ENCODE measurements at regions not wholly inside any gene's neighbourhood (a gene's known extent, or its start where the extent isn't known, plus 50 kb on each side); places are given as distances from the start of the nearest gene placed in this dataset.
A peak's percentile ranks its signal among the peaks of the same experiment; 100 is the strongest.

GRCh38 chr22:49595465-49596078 lies 232.1 kb downstream of the BRD1 start:
- Histone ChIP-seq H3K27ac (no peak overlapping the region), H3K4me3 (no peak overlapping the region), H3K4me1 (replicated peaks in 1 of 2) (no peaks in the 10 kb centered on the region)
- WGBS, 10 experiments: 0 to 86% (median 54%) methylated on average over 1 to 6 of the region's 6 CpGs
- in situ Hi-C loops (cut with MboI; ENCODE audit: low pct_unique_long_range_greater_than_20kb in 2 of 9, low sequenced_read_pairs in 9 of 9, unreplicated experiment in 9 of 9): no loop called here
- ATAC-seq (replicated peaks in 6 of 8): no peak

DNA sequence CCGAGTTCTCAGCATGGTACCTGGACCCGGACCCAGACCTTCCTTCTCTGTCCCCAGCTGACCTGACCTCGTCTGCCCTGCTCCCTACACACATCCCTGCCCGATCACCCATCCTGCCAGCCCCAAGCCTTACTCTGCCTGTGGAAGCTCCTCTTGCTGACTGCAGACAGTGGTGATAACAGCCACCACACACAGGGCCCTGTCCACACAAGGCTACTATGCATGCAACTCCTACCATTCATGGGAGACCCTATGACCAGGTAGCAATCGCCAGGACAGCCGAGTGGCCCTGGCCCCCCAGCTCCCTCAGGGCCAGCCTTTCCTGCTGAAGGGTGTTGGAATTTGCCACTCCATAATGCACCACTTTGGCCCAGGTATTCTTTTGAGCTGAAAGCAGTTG lies 233.6 kb downstream of the BRD1 start:
- WGBS, 10 experiments: 20 to 56% (median 40%) methylated on average over 1 to 4 of the region's 6 CpGs; no CpG with 5 or more reads in 5 of the 10 experiments
- H3K4me1 ChIP-seq (replicated peaks in 1 of 2): no peaks in the 10 kb centered on the region
- no peak overlapping the region for H3K27ac ChIP-seq
- H3K4me3 ChIP-seq: no peak overlapping the region
- no peak for ATAC-seq (replicated peaks in 6 of 8)
- in situ Hi-C loops (cut with MboI; ENCODE audit: low pct_unique_long_range_greater_than_20kb in 2 of 9, low sequenced_read_pairs in 9 of 9, unreplicated experiment in 9 of 9): no loop called here

GRCh38 chr22:49593509-49593908 lies 234.2 kb downstream of the BRD1 start:
- H3K4me3 ChIP-seq: no peak overlapping the region
- no peaks in the 10 kb centered on the region for H3K4me1 ChIP-seq (replicated peaks in 1 of 2)
- no peak overlapping the region for H3K27ac ChIP-seq
- in situ Hi-C loops (cut with MboI; ENCODE audit: low pct_unique_long_range_greater_than_20kb in 2 of 9, low sequenced_read_pairs in 9 of 9, unreplicated experiment in 9 of 9): no loop called here
- WGBS, 10 experiments: 80 to 100% (median 90%) methylated on average over 1 to 2 of the region's 7 CpGs; no CpG with 5 or more reads in 7 of the 10 experiments
- no peak for ATAC-seq (replicated peaks in 6 of 8)

DNA sequence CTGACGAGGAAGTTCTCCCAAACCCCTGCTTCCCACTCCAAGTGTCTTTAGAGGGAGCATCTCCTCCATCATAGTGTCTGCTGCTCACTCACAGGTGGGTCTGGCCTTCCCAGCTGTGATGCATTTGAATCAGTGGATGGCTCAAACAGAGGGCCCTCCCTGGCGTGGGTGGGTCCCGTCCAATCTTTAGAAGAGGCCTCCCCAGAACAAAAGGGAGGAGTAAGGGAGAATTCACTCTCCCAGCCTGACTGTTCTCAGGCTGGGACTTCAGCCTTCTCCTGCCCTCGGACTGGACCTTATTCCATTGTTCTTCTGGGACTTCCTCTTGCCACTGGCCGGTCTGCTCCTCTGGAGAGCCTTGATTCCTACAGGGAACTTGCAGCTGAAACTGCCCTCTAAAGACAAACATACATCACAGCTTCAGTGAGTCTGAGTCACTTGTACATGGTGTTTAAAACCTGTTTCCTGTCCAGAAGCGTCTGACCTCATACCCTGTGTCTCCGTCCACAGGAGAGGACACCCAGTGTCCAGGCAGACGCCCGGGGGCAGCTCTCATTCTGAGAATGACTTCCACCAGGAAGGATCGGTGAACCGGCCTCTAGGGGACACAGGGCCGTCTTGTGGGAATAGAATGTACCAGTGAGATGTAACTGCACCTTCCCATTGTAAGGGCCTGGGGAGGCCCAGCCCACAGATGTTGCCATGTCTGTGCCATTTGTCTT lies 234.7 kb downstream of the BRD1 start:
- WGBS, 10 experiments: 0 to 80% (median 57%) methylated on average over 1 to 5 of the region's 12 CpGs; no CpG with 5 or more reads in 1 of the 10 experiments
- Histone ChIP-seq H3K4me1 (replicated peaks in 1 of 2) (no peaks in the 10 kb centered on the region), H3K4me3 (no peak overlapping the region), H3K27ac (no peak overlapping the region)
- in situ Hi-C loops (cut with MboI; ENCODE audit: low pct_unique_long_range_greater_than_20kb in 2 of 9, low sequenced_read_pairs in 9 of 9, unreplicated experiment in 9 of 9): no loop called here
- ATAC-seq (replicated peaks in 6 of 8): no peak

- no peak overlapping the region for H3K4me3 ChIP-seq
- no peak for ATAC-seq (replicated peaks in 6 of 8)
- no peak overlapping the region for H3K27ac ChIP-seq
- 0 to 74% (median 40%) methylated on average over 1 to 5 of the region's 17 CpGs; no CpG with 5 or more reads in 5 of the 10 experiments for WGBS, 10 experiments
- H3K4me1 ChIP-seq (replicated peaks in 1 of 2): no peaks in the 10 kb centered on the region
- in situ Hi-C loops (cut with MboI; ENCODE audit: low pct_unique_long_range_greater_than_20kb in 2 of 9, low sequenced_read_pairs in 9 of 9, unreplicated experiment in 9 of 9): no loop called here
These were observed 236.7 kb downstream of the BRD1 start for GRCh38 chr22:49590851-49591445.

GRCh38 chr22:49590381-49590780 lies 237.3 kb downstream of the BRD1 start:
- H3K4me3 ChIP-seq: no peak overlapping the region
- in situ Hi-C loops (cut with MboI; ENCODE audit: low pct_unique_long_range_greater_than_20kb in 2 of 9, low sequenced_read_pairs in 9 of 9, unreplicated experiment in 9 of 9): no loop called here
- no peaks in the 10 kb centered on the region for H3K4me1 ChIP-seq (replicated peaks in 1 of 2)
- WGBS, 10 experiments: 33 to 90% (median 74%) methylated on average over 1 to 7 of the region's 17 CpGs; no CpG with 5 or more reads in 6 of the 10 experiments
- H3K27ac ChIP-seq: no peak overlapping the region
- ATAC-seq (replicated peaks in 6 of 8): no peak

DNA sequence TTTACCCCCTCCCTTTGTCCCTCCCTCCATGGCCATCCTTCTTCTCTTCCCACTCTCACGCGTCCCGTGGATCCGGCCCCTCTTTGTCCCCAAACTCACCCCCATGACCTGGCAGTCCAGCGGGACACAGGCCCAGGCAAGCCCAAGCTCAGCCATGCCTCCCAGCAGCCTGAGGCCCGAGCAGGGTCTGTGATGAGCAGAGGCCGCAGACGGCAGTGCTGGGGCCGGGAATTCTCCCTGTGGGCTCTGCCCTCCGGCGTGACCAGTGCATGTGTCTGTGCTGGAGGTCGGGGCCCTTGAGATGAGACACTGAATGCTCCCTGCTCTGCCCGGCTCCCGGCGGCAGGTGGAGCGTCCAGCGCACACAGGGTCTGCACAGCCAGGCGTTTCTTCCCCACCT lies 237.9 kb downstream of the BRD1 start:
- Histone ChIP-seq H3K4me3 (no peak overlapping the region), H3K4me1 (replicated peaks in 1 of 2) (no peaks in the 10 kb centered on the region), H3K27ac (no peak overlapping the region)
- in situ Hi-C loops (cut with MboI; ENCODE audit: low pct_unique_long_range_greater_than_20kb in 2 of 9, low sequenced_read_pairs in 9 of 9, unreplicated experiment in 9 of 9): no loop called here
- no peak for ATAC-seq (replicated peaks in 6 of 8)
- WGBS, 10 experiments: 75 to 80% methylated on average over 1 to 4 of the region's 18 CpGs; no CpG with 5 or more reads in 8 of the 10 experiments

- 60 to 100% (median 69%) methylated on average over 1 to 6 of the region's 14 CpGs; no CpG with 5 or more reads in 6 of the 10 experiments for WGBS, 10 experiments
- in situ Hi-C loops (cut with MboI; ENCODE audit: low pct_unique_long_range_greater_than_20kb in 2 of 9, low sequenced_read_pairs in 9 of 9, unreplicated experiment in 9 of 9): no loop called here
- no peak for ATAC-seq (replicated peaks in 6 of 8)
- Histone ChIP-seq H3K4me3 (no peak overlapping the region), H3K27ac (no peak overlapping the region), H3K4me1 (replicated peaks in 1 of 2) (no peaks in the 10 kb centered on the region)
These were observed 238.4 kb downstream of the BRD1 start for GRCh38 chr22:49589301-49589700.

GRCh38 chr22:49588739-49589138 lies 238.9 kb downstream of the BRD1 start:
- H3K27ac ChIP-seq: no peak overlapping the region
- H3K4me3 ChIP-seq: no peak overlapping the region
- WGBS, 10 experiments: 0 to 100% (median 31%) methylated on average over 1 to 5 of the region's 12 CpGs; no CpG with 5 or more reads in 1 of the 10 experiments
- no peak for ATAC-seq (replicated peaks in 6 of 8)
- in situ Hi-C loops (cut with MboI; ENCODE audit: low pct_unique_long_range_greater_than_20kb in 2 of 9, low sequenced_read_pairs in 9 of 9, unreplicated experiment in 9 of 9): no loop called here
- no peaks in the 10 kb centered on the region for H3K4me1 ChIP-seq (replicated peaks in 1 of 2)

DNA sequence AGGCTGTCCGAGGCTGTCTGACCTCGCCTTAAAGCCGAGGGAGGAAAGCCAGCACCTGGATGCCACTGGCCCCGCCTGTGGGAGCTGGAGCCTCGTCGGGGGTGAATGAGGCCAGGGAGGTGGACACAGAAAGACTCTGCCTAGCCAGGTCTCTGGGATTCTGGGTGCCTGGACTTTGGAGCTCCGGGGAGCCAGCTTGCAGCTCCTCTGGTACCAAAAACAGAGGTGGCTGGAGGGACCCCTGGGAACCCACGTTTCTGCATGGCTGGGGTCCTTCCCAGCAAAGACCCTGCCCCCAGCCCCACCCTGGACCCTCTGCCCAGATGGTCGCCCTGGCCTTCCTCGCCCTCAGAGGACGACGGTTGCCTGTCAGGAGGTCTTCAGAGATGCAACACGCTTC lies 239.7 kb downstream of the BRD1 start:
- no peak for ATAC-seq (replicated peaks in 6 of 8)
- 32 to 82% (median 80%) methylated on average over 1 to 9 of the region's 13 CpGs; no CpG with 5 or more reads in 4 of the 10 experiments for WGBS, 10 experiments
- Histone ChIP-seq H3K4me3 (no peak overlapping the region), H3K27ac (no peak overlapping the region), H3K4me1 (replicated peaks in 1 of 2) (no peaks in the 10 kb centered on the region)
- in situ Hi-C loops (cut with MboI; ENCODE audit: low pct_unique_long_range_greater_than_20kb in 2 of 9, low sequenced_read_pairs in 9 of 9, unreplicated experiment in 9 of 9): no loop called here

GRCh38 chr22:49587421-49587820 lies 240.3 kb downstream of the BRD1 start:
- Histone ChIP-seq H3K4me1 (replicated peaks in 1 of 2) (no peaks in the 10 kb centered on the region), H3K27ac (no peak overlapping the region), H3K4me3 (no peak overlapping the region)
- 60 to 93% methylated on average over 2 to 6 of the region's 13 CpGs; no CpG with 5 or more reads in 8 of the 10 experiments for WGBS, 10 experiments
- in situ Hi-C loops (cut with MboI; ENCODE audit: low pct_unique_long_range_greater_than_20kb in 2 of 9, low sequenced_read_pairs in 9 of 9, unreplicated experiment in 9 of 9): no loop called here
- ATAC-seq (replicated peaks in 6 of 8): no peak

- WGBS, 10 experiments: 79 to 100% (median 89%) methylated on average over 3 to 10 of the region's 12 CpGs; no CpG with 5 or more reads in 7 of the 10 experiments
- ATAC-seq (replicated peaks in 6 of 8): no peak
- no peak overlapping the region for H3K4me3 ChIP-seq
- no peak overlapping the region for H3K27ac ChIP-seq
- H3K4me1 ChIP-seq (replicated peaks in 1 of 2): no peaks in the 10 kb centered on the region
- in situ Hi-C loops (cut with MboI; ENCODE audit: low pct_unique_long_range_greater_than_20kb in 2 of 9, low sequenced_read_pairs in 9 of 9, unreplicated experiment in 9 of 9): no loop called here
These were observed 240.8 kb downstream of the BRD1 start for GRCh38 chr22:49586873-49587272.

GRCh38 chr22:49586244-49586748 lies 241.4 kb downstream of the BRD1 start:
- in situ Hi-C loops (cut with MboI; ENCODE audit: low pct_unique_long_range_greater_than_20kb in 2 of 9, low sequenced_read_pairs in 9 of 9, unreplicated experiment in 9 of 9): no loop called here
- ATAC-seq (replicated peaks in 6 of 8): peak in 1 of 8 experiments; percentile 80
- 27 to 100% (median 62%) methylated on average over 3 to 14 of the region's 20 CpGs; no CpG with 5 or more reads in 2 of the 10 experiments for WGBS, 10 experiments

More at GRCh38 chr22:49586244-49586748, 241.4 kb downstream of the BRD1 start:
- no peak overlapping the region for H3K27ac ChIP-seq
- no peak overlapping the region for H3K4me3 ChIP-seq
- H3K4me1 ChIP-seq (replicated peaks in 1 of 2): no peaks in the 10 kb centered on the region
